ENCODE measurements at regions not wholly inside any gene's neighbourhood (a gene's known extent, or its start where the extent isn't known, plus 50 kb on each side); places are given as distances from the start of the nearest gene placed in this dataset.
"Not testable (repeated sequence)": the region's sequence is repeated elsewhere in the genome, so short reads cannot be mapped to it uniquely, and the experiment has no call there.

GRCh38 chr4:28834120-28834519 lies 1886.0 kb upstream of the PCDH7 start:
- no peak overlapping the region for H3K4me3 ChIP-seq (ENCODE audit: low read depth, low read length)
- no peak for TF ChIP-seq CTCF (IDR thresholded peaks at IDR 0.05; ENCODE audit: low read depth, low read length)

GRCh38 chr4:28835501-28835900 lies 1884.7 kb upstream of the PCDH7 start:
- H3K4me3 ChIP-seq (ENCODE audit: low read depth, low read length), result no peak overlapping the region
- no peak for TF ChIP-seq CTCF (IDR thresholded peaks at IDR 0.05; ENCODE audit: low read depth, low read length)

GRCh38 chr4:28842271-28842670 lies 1877.9 kb upstream of the PCDH7 start:
- TF ChIP-seq CTCF (IDR thresholded peaks at IDR 0.05; ENCODE audit: low read depth, low read length), result no peak
- H3K4me3 ChIP-seq (ENCODE audit: low read depth, low read length), result no peak overlapping the region

- TF ChIP-seq CTCF (IDR thresholded peaks at IDR 0.05; ENCODE audit: low read depth, low read length), result no peak
- no peak overlapping the region for H3K4me3 ChIP-seq (ENCODE audit: low read depth, low read length)
These were observed 1875.0 kb upstream of the PCDH7 start for GRCh38 chr4:28845158-28845557.

- not testable (repeated sequence) for H3K4me3 ChIP-seq (ENCODE audit: low read depth, low read length)
These were observed 1863.1 kb upstream of the PCDH7 start for GRCh38 chr4:28857028-28857427.

GRCh38 chr4:28868841-28869240 lies 1851.3 kb upstream of the PCDH7 start:
- no peak for TF ChIP-seq CTCF (IDR thresholded peaks at IDR 0.05; ENCODE audit: low read depth, low read length)
- no peak overlapping the region for H3K4me3 ChIP-seq (ENCODE audit: low read depth, low read length)

GRCh38 chr4:28879178-28879577 lies 1841.0 kb upstream of the PCDH7 start:
- TF ChIP-seq CTCF (IDR thresholded peaks at IDR 0.05; ENCODE audit: low read depth, low read length), result no peak

GRCh38 chr4:28879900-28880299 lies 1840.3 kb upstream of the PCDH7 start:
- TF ChIP-seq CTCF (IDR thresholded peaks at IDR 0.05; ENCODE audit: low read depth, low read length), result no peak
- no peak overlapping the region for H3K4me3 ChIP-seq (ENCODE audit: low read depth, low read length)

More at GRCh38 chr4:28879178-28879577, 1841.0 kb upstream of the PCDH7 start:
- H3K4me3 ChIP-seq (ENCODE audit: low read depth, low read length), result no peak overlapping the region

All from WI38 (cell line).